Colonic mucosa (tissue), 4 donors: ENCODE measurements at regions not wholly inside any gene's neighbourhood (a gene's known extent, or its start where the extent isn't known, plus 50 kb on each side); places are given as distances from the start of the nearest gene placed in this dataset.

Experiments
- DNase-seq: peaks from one replicate; pipeline ENCODE4 v3.0.0-alpha.2; 2020
- H3K27ac ChIP-seq: fragments of 200-600 bp; one replicate; pipeline ENCODE4 v1.8.0; 2021
- H3K27me3 ChIP-seq: fragments of 200-600 bp; one replicate; pipeline ENCODE4 v1.8.0; 2021
- H3K36me3 ChIP-seq: fragments of 200-600 bp; one replicate; pipeline ENCODE4 v1.8.0; 2021
- H3K4me1 ChIP-seq: fragments of 200-600 bp; one replicate; pipeline ENCODE4 v1.8.0; 2021; ENCODE audit warnings: mild to moderate bottlenecking
- H3K4me3 ChIP-seq: fragments of 200-600 bp; one replicate; pipeline ENCODE4 v1.8.0; 2021
- H3K9ac ChIP-seq, 2 donors: one replicate each; pipeline ENCODE4 v1.7.0; 2013; ENCODE audit warnings: control low read depth in 2 of 2, low read depth in 2 of 2, low read length in 2 of 2
- H3K9me3 ChIP-seq: fragments of 200-600 bp; one replicate; pipeline ENCODE4 v1.8.0; 2021
- CTCF ChIP-seq: fragments of 200-600 bp; IDR thresholded peaks from one replicate; pipeline ENCODE4 v1.8.0; 2022; ENCODE audit warnings: antibody characterized with exemption, mild to moderate bottlenecking
- intact Hi-C: fragments of 100-400 bp; cut with DNase I; formaldehyde crosslinking; loops from one replicate; pipeline ENCODE4 v1.14.1; 2022
- donor health status: healthy.
- donor health status: DM: no; HTN: no; CAD: no.
- donor health status: DM: no; HTN: no; CAD: no.

- no peak for DNase-seq
- no peak overlapping the region for H3K4me3 ChIP-seq
- no peak overlapping the region for H3K9ac ChIP-seq
- no peak overlapping the region for H3K27ac ChIP-seq
- TF ChIP-seq CTCF: no peak
- H3K9me3 ChIP-seq: no peaks in the 10 kb centered on the region
- H3K27me3 ChIP-seq: no peaks in the 10 kb centered on the region
- intact Hi-C loops: no loop called here
- H3K36me3 ChIP-seq: no peaks in the 10 kb centered on the region
- H3K4me1 ChIP-seq: no peaks in the 10 kb centered on the region
Observed at GRCh38 chr17:83181991-83182619, 102.7 kb downstream of the METRNL start.

DNA sequence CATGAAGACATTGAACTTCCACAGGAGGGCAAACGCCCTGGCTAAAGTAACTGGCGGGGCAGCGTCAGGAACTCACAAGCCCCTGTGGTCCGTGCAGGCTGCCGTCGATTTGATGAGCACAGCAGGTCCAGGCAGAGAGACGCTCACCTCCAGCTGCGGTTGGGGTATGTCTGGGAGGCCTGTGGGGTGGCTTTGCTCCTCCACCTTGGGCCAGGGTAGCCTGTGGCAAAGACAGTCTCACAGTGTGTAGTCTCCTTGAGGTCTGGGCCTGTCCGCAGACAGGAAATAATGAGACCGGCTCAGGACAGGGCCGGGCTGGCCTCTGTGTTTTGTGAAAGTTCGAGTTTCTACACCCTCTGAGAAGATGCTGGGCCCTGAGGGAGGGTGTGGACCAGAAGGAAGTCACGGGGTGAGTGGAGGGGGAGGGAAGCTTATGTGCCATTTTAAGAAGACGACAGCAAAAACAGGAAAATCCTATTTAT is 103.3 kb downstream of the METRNL start:
- peak; percentile 25 for DNase-seq
- H3K9me3 ChIP-seq: no peaks in the 10 kb centered on the region
- no peak for TF ChIP-seq CTCF
- intact Hi-C loops: no loop called here
- no peaks in the 10 kb centered on the region for H3K36me3 ChIP-seq
- H3K27me3 ChIP-seq: no peaks in the 10 kb centered on the region
- H3K4me3 ChIP-seq: no peak overlapping the region
- no peaks in the 10 kb centered on the region for H3K4me1 ChIP-seq
- no peak overlapping the region for H3K27ac ChIP-seq
- no peak overlapping the region for H3K9ac ChIP-seq

GRCh38 chr17:83183145-83183948 is 103.9 kb downstream of the METRNL start:
- Histone ChIP-seq H3K4me3 (no peak overlapping the region), H3K27ac (no peak overlapping the region), H3K9ac (peak overlapping the region in 1 of 2 donors; percentile 14), H3K27me3 (no peaks in the 10 kb centered on the region), H3K4me1 (no peaks in the 10 kb centered on the region), H3K36me3 (no peaks in the 10 kb centered on the region), H3K9me3 (no peaks in the 10 kb centered on the region)
- intact Hi-C loops: no loop called here
- no peak for TF ChIP-seq CTCF
- no peak for DNase-seq

DNA sequence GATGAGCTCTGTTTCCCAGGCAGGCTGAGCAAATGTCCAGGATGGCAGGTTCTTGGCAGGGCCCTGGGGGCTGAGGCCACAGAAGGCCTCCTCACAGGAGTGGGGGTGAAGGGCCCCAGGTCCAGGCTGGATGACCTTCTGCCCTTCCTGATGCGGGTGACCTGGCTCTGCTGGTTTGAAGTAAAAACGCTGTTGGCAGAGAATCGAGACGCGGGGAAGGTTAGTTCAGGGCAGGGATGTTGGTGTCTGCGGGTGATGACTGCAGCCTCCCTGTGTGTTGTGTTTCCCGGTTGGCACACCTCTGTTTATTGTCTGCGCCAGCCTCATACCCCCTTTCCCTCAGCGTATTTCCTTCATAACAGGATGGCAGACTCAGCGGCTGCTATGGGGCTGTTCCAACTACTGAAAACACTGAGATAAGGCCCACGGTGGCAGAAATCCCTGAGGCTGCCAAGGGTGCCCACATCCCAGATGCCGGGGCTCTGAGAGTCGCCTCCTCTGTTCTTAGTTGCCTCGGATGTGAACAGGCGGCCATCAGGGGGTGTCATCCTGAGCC is 104.6 kb downstream of the METRNL start:
- Histone ChIP-seq H3K4me3 (no peak overlapping the region), H3K9me3 (no peaks in the 10 kb centered on the region), H3K4me1 (no peaks in the 10 kb centered on the region), H3K27ac (no peak overlapping the region), H3K9ac (peak overlapping the region in 1 of 2 donors; percentile 14), H3K27me3 (no peaks in the 10 kb centered on the region), H3K36me3 (no peaks in the 10 kb centered on the region)
- peak; percentile 16 for DNase-seq
- intact Hi-C loops: no loop called here
- TF ChIP-seq CTCF: no peak

- H3K9me3 ChIP-seq: no peaks in the 10 kb centered on the region
- TF ChIP-seq CTCF: no peak
- peak; percentile 12 for DNase-seq
- no peak overlapping the region for H3K27ac ChIP-seq
- H3K4me3 ChIP-seq: no peak overlapping the region
- H3K27me3 ChIP-seq: no peaks in the 10 kb centered on the region
- no peaks in the 10 kb centered on the region for H3K36me3 ChIP-seq
- intact Hi-C loops: no loop called here
- H3K9ac ChIP-seq: no peak overlapping the region
- H3K4me1 ChIP-seq: no peaks in the 10 kb centered on the region
Observed at GRCh38 chr17:83185023-83186002, 105.9 kb downstream of the METRNL start.
